Spinal cord (tissue), 9 donors: ENCODE measurements at regions not wholly inside any gene's neighbourhood (a gene's known extent, or its start where the extent isn't known, plus 50 kb on each side); places are given as distances from the start of the nearest gene placed in this dataset.

Experiments used
- DNase-seq, 6 donors: peaks; one replicate each; pipeline versions ENCODE4 v3.0.0 to v3.0.0-alpha.2; 2013 to 2015; ENCODE audit warnings: low spot score in 6 of 6, low read depth in 4 of 6
- H3K27ac ChIP-seq: one replicate; pipeline ENCODE4 v1.5.1; 2013; ENCODE audit warnings: low read depth, low read length, control low read depth
- H3K27me3 ChIP-seq: one replicate; pipeline ENCODE4 v1.6.1; 2013; ENCODE audit warnings: low read length; ENCODE audit not compliant: control insufficient read depth, insufficient read depth
- H3K36me3 ChIP-seq: one replicate; pipeline ENCODE4 v1.6.1; 2013; ENCODE audit warnings: low read length; ENCODE audit not compliant: control insufficient read depth, insufficient read depth
- H3K4me1 ChIP-seq: one replicate; pipeline ENCODE4 v1.6.1; 2013; ENCODE audit warnings: low read length; ENCODE audit not compliant: control insufficient read depth, insufficient read depth
- H3K4me3 ChIP-seq: one replicate; pipeline ENCODE4 v1.5.1; 2013; ENCODE audit warnings: low read depth, low read length, control low read depth
- H3K9me3 ChIP-seq: one replicate; pipeline ENCODE4 v1.6.1; 2013; ENCODE audit warnings: low read length; ENCODE audit not compliant: control insufficient read depth, insufficient read depth
- WGBS: methylation state at CpG from one replicate; pipeline ENCODE4 v1.1.5; 2013; ENCODE audit warnings: missing lambda C conversion rate; ENCODE audit not compliant: insufficient coverage; 5-methylcytosine and 5-hydroxymethylcytosine counted together
- donor health status: healthy.

DNA sequence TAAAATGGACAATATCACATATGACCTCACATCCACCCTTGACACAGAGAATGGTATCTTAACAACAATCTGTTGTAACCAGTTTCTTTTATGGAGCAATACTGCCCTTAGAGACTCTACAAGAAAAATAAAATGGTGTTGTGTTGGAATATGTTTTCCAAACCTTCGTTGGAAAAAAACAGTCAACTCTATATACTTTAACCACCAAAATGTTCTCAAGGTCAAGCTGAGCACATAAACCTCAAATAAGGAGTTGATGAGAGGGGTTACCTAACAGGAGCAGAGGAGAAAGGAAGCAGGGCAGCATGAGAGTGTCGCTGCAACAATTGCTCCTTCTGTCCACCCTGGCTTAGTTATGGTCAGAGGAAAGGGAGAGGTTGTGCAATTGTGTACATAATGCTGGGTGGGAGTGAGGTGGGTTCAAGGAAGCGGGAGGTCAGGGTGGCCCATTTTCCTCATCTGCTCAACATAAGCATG lies 179.2 kb upstream of the BMP4 start:
- no peak overlapping the region for H3K27ac ChIP-seq
- WGBS: 100% methylated on average over 1 of the region's 3 CpGs
- H3K9me3 ChIP-seq: no peaks in the 10 kb centered on the region
- DNase-seq: no peak
- no peaks in the 10 kb centered on the region for H3K36me3 ChIP-seq
- H3K27me3 ChIP-seq: no peaks in the 10 kb centered on the region
- no peak overlapping the region for H3K4me3 ChIP-seq
- no peaks in the 10 kb centered on the region for H3K4me1 ChIP-seq

DNA sequence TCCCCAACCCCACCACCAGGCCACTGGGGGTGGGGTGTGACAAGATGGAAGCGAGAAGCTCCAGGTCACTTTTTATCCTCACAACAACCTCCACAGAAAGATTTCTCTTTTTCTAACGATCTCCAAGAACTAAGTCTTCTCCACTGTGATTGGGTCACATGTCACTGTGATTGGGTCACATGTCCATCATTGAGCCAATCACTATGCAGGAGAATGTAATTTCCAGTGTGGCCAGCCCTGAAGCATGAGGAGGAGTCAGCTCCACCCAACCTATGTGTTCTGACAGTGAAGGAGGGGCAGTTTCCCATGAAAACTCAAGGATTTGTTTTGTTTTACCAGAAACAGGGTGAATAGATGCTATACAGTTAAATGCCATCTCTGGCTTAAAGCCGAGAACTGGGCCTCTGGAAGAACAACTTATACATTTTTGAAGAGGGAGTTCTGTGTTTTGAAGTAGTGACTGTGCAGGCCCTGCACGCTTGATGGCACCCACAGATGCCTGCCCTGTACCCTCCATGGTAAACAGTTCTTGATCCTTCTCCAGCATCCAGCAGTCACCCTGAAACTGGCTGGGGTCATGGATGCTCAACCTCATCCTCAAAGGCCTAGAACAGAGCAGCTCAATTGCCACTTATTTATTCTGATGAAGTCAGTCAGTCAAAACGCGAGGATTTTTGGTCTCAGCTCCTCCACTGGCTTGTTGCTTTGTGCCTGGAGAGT lies 180.4 kb upstream of the BMP4 start:
- 100% methylated on average over 2 of the region's 6 CpGs for WGBS
- Histone ChIP-seq H3K9me3 (no peaks in the 10 kb centered on the region), H3K4me3 (no peak overlapping the region), H3K36me3 (no peaks in the 10 kb centered on the region), H3K27me3 (no peaks in the 10 kb centered on the region), H3K4me1 (no peaks in the 10 kb centered on the region), H3K27ac (no peak overlapping the region)
- DNase-seq: no peak

DNA sequence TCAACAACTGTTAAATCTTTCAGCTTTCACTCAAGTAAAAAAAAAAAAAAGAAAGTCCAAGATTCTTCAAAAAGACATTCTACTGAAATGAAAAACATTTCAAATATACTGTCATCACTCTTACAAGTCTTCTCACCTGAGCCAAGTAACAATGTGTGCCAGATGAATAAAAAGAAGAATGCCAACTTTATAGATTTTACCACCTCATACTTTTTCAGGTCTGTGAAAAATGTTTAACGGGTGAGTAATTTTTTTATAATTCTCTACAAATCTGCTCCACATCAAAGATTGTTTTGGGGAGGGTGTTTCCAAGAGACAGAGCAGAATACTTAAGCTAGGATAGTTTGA lies 181.0 kb upstream of the BMP4 start:
- Histone ChIP-seq H3K36me3 (no peaks in the 10 kb centered on the region), H3K4me3 (no peak overlapping the region), H3K9me3 (no peaks in the 10 kb centered on the region), H3K27me3 (no peaks in the 10 kb centered on the region), H3K27ac (no peak overlapping the region), H3K4me1 (no peaks in the 10 kb centered on the region)
- WGBS: no CpG with 5 or more reads among the region's 1 CpG
- DNase-seq: no peak

DNA sequence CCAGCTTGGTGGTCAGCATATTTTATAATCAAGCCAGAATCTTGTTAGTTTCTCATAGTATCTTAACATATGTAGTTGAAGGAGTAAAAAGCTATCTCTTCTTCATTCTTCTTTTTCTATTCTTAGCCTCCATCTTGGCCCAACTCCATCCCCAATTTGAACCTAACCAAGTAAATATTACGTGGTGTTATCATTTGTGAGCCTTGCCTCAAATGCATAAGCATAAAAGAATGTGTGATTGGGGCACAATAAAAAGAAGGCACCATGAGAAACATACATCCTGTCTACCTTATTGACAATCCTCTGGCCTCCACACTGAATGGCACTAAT lies 181.4 kb upstream of the BMP4 start:
- no CpG with 5 or more reads among the region's 1 CpG for WGBS
- Histone ChIP-seq H3K9me3 (no peaks in the 10 kb centered on the region), H3K4me3 (no peak overlapping the region), H3K4me1 (no peaks in the 10 kb centered on the region), H3K27ac (no peak overlapping the region), H3K36me3 (no peaks in the 10 kb centered on the region), H3K27me3 (no peaks in the 10 kb centered on the region)
- no peak for DNase-seq

DNA sequence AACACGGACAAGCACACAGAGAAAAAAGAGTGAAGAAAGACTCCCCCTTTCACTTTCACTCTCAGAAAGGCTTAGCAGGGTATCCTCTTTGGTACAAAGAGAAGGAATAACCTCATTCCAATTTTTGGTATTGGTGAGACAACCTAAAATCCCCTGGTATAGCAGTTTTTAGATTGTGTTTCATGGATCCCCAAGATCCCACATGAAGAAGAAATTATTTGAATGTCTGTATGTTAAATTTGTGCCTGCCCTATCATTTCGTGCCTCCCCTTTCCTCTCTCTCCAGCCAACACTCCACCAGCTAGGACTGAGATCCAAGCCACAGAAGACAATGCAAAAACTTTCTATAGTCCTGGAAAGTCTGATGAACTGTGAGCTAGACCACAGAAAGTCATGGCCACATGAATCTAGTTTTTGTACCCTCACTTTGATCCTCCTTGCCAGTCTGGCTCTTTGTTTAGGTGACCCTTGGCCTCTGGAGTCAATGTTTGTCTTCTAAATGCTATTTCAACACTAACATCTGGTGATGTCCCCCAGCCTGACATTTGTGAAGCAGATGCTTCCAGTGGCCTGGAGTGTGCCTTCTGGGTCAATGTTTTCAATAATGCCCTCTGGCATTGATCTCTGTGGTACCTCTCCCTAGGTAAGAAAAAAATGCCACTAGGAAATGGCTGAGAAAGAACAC lies 181.9 kb upstream of the BMP4 start:
- Histone ChIP-seq H3K36me3 (no peaks in the 10 kb centered on the region), H3K27ac (no peak overlapping the region), H3K9me3 (no peaks in the 10 kb centered on the region), H3K4me1 (no peaks in the 10 kb centered on the region), H3K27me3 (no peaks in the 10 kb centered on the region), H3K4me3 (no peak overlapping the region)
- 80% methylated on average over 1 of the region's 2 CpGs for WGBS
- no peak for DNase-seq

GRCh38 chr14:54140551-54140950 lies 183.9 kb upstream of the BMP4 start:
- no peaks in the 10 kb centered on the region for H3K4me1 ChIP-seq
- H3K4me3 ChIP-seq: no peak overlapping the region
- H3K36me3 ChIP-seq: no peaks in the 10 kb centered on the region
- H3K9me3 ChIP-seq: no peaks in the 10 kb centered on the region
- H3K27ac ChIP-seq: no peak overlapping the region
- DNase-seq: no peak
- H3K27me3 ChIP-seq: no peaks in the 10 kb centered on the region
- WGBS: no CpG with 5 or more reads among the region's 1 CpG

GRCh38 chr14:54146601-54147000 lies 190.0 kb upstream of the BMP4 start:
- Histone ChIP-seq H3K4me1 (no peaks in the 10 kb centered on the region), H3K9me3 (peaks cover 2% of the 10 kb centered on the region), H3K27me3 (no peaks in the 10 kb centered on the region), H3K4me3 (no peak overlapping the region), H3K27ac (no peak overlapping the region), H3K36me3 (no peaks in the 10 kb centered on the region)
- no CpG with 5 or more reads among the region's 2 CpGs for WGBS
- DNase-seq: no peak

DNA sequence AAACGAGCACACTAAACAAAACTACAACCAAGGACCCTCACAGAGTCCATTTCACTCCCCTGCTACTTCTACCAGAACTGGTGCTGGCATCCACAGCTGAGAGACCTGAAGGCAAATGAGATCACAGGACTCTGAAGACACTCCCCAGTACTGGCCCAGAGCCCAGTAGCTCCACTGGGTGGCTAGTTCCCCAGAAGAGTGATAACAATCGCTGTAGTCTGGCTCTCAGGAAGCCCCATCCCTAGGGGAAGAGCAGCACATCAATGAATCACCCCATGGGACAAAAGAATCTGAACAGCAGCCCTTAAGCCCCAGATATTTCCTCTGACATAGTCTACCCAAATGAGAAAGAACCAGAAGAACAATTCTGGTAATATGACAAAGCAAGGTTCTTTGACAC lies 190.7 kb upstream of the BMP4 start:
- WGBS: 80% methylated on average over 1 of the region's 2 CpGs
- Histone ChIP-seq H3K9me3 (peaks cover 2% of the 10 kb centered on the region), H3K4me1 (no peaks in the 10 kb centered on the region), H3K4me3 (no peak overlapping the region), H3K27me3 (no peaks in the 10 kb centered on the region), H3K27ac (no peak overlapping the region), H3K36me3 (no peaks in the 10 kb centered on the region)
- DNase-seq: no peak

DNA sequence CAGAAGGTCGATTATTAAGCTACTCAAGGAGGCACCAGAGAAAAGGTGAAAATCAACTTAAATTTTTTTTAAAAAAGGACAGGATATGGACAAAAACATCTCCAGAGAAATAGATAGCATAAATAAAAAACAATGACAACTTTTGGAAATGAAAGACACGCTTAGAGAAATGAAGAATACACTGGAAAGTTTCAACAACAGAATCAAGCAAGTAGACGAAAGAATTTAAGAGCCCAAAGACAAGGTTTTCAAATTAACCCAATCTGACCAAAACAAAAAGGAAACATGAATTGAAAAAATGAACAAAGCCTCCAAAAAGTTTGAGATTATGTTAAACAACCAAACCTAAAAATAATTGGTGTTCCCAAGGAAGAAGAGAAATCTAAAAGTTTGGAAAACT lies 191.1 kb upstream of the BMP4 start:
- Histone ChIP-seq H3K36me3 (no peaks in the 10 kb centered on the region), H3K27me3 (no peaks in the 10 kb centered on the region), H3K27ac (no peak overlapping the region), H3K9me3 (peaks cover 2% of the 10 kb centered on the region), H3K4me1 (no peaks in the 10 kb centered on the region), H3K4me3 (no peak overlapping the region)
- DNase-seq: no peak
- no CpG with 5 or more reads among the region's 3 CpGs for WGBS

DNA sequence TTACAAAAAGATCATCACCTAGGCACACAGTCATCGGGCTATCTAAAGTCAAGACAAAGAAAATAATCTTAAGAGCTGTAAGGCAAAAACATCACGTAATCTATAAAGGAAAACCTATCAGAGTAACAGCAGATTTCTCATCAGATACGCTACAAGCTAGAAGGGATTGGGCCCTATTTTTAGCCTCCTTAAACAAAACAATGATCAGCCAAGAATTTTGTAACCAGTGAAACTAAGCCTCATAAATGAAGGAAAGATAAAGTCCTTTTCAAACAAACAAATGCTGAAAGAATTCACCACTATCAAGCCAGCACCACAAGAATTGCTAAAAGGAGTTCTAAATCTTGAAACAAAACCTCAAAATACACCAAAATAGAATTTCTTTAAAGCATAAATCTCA lies 191.6 kb upstream of the BMP4 start:
- H3K27me3 ChIP-seq: no peaks in the 10 kb centered on the region
- WGBS: 83% methylated on average over 1 of the region's 3 CpGs
- H3K27ac ChIP-seq: no peak overlapping the region
- no peak overlapping the region for H3K4me3 ChIP-seq
- H3K9me3 ChIP-seq: peaks cover 2% of the 10 kb centered on the region
- H3K36me3 ChIP-seq: no peaks in the 10 kb centered on the region
- no peaks in the 10 kb centered on the region for H3K4me1 ChIP-seq
- DNase-seq: no peak
